Motor neuron (in vitro differentiated cells): ENCODE measurements at regions not wholly inside any gene's neighbourhood (a gene's known extent, or its start where the extent isn't known, plus 50 kb on each side); places are given as distances from the start of the nearest gene placed in this dataset.

Experiments
- ATAC-seq, 8 experiments: fragments of 200-7000 bp; cut with Tn5 transposase; replicated peaks in 6 of 8; 2 replicates each; pipeline ENCODE4 v1.8.0; 2021; ENCODE audit warnings: mild to moderate bottlenecking in 8 of 8, moderate library complexity in 8 of 8
- H3K27ac ChIP-seq, 2 donors: fragments of 250-450 bp; sonication (Bioruptor Pico); 2 replicates each; pipeline ENCODE4 v1.9.0; 2021; ENCODE audit warnings: antibody characterized with exemption in 2 of 2, mild to moderate bottlenecking in 2 of 2, moderate library complexity in 1 of 2
- H3K4me1 ChIP-seq, 2 donors: fragments of 250-450 bp; sonication (Bioruptor Pico); replicated peaks in 1 of 2; 2 replicates each; pipeline ENCODE4 v1.6.1; 2021; ENCODE audit warnings: antibody characterized with exemption in 2 of 2, mild to moderate bottlenecking in 2 of 2, moderate library complexity in 1 of 2
- H3K4me3 ChIP-seq, 5 donors: fragments of 250-450 bp; sonication (Bioruptor Pico); 2 replicates each; pipeline ENCODE4 v1.9.0; 2021; ENCODE audit warnings: antibody characterized with exemption in 5 of 5, mild to moderate bottlenecking in 5 of 5, moderate library complexity in 4 of 5
- WGBS, 10 experiments: fragments of 450-650 bp; shearing (Covaris generic); methylation state at CpG; one replicate each; pipeline ENCODE4 v1.0.0; 2022; 5-methylcytosine and 5-hydroxymethylcytosine counted together
- in situ Hi-C, 9 experiments: fragments of 400-800 bp; cut with MboI; loops; one replicate each; pipeline ENCODE4 v1.15.0; 2021; ENCODE audit warnings: low sequenced_read_pairs in 9 of 9, low pct_unique_long_range_greater_than_20kb in 2 of 9; ENCODE audit not compliant: unreplicated experiment in 9 of 9

DNA sequence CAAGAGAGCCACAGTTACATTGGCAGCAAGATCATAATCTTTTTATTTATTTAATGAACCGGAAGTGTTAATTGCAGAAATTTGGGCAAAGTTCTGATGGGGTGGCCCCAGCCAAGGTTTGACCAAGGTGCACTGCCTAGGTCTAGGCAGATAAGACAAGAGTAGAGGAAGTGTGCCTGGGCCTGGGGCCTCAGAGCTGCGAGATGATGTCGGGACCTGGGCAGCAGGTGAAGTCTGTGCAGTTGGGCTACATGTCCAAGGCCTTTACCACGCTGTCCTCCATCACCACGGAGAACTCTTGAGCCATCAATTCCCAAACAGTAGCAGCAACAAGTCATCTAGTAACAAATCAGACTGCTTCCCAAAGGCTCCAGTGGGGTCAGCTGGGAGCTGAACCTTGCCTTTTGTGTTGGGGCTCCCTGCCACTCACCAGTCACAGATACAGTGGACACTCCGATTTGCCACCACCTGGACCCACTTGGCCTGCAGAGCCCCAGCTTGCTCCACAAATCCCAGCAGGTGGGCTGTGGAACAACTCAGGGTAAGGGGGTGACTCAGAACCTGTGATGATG lies 52.5 kb upstream of the COMTD1 start:
- WGBS, 10 experiments, result 44 to 100% (median 83%) methylated on average over 2 to 6 of the region's 6 CpGs; no CpG with 5 or more reads in 6 of the 10 experiments
- in situ Hi-C loops, result no loop called here
- no peak overlapping the region for H3K27ac ChIP-seq
- no peak for ATAC-seq
- H3K4me3 ChIP-seq, result no peak overlapping the region
- peaks cover 10 to 11% of the 10 kb centered on the region in 2 donors for H3K4me1 ChIP-seq

DNA sequence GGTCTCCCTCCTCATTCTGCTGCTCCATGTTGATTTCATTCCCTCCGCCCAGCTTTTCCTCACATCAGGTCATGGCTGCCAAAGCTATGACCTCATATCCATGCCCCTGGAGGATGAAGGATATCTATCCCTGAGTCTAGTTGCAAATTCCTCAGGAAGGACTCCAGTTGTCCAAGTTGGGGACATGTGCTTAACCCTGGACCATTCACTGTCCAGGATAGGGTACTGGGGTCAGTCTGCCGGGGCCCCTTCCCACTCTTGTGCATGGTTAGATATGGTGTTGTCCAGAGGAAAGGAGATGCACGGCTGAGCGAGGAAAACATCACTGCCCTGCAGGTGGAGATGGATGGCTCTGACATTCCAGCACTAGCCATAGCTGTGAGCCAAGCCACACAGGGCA lies 51.9 kb upstream of the COMTD1 start:
- no peak for ATAC-seq
- in situ Hi-C loops, result no loop called here
- no peak overlapping the region for H3K27ac ChIP-seq
- peaks cover 15 to 17% of the 10 kb centered on the region in 2 donors for H3K4me1 ChIP-seq
- H3K4me3 ChIP-seq, result no peak overlapping the region
- 43 to 100% (median 98%) methylated on average over 1 to 4 of the region's 4 CpGs; no CpG with 5 or more reads in 4 of the 10 experiments for WGBS, 10 experiments

DNA sequence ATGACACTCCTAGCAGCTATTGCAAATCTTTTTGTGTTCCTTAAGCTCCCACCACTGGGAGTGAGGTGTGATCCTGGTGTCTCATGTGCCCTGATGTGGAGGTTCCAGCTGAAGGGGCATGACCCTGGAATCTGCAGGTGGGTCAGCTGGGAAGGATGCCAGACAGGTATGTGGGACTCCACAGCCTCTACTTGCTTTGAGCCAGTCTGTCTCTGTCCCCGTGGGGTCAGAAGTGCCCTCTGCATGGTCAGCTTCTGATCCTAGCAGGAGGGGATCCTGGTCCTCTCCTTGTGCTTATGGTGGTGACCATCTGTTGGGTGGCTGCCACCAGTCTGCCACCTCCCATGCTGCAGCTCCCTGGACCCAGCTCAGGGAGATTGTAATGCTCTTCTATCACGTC lies 51.1 kb upstream of the COMTD1 start:
- no peak overlapping the region for H3K27ac ChIP-seq
- H3K4me3 ChIP-seq, result no peak overlapping the region
- peaks cover 18 to 19% of the 10 kb centered on the region in 2 donors for H3K4me1 ChIP-seq
- no peak for ATAC-seq
- in situ Hi-C loops, result no loop called here
- WGBS, 10 experiments, result 38 to 100% methylated on average over 1 of the region's 2 CpGs; no CpG with 5 or more reads in 8 of the 10 experiments
